HepG2 (cell line): ENCODE measurements at regions not wholly inside any gene's neighbourhood (a gene's known extent, or its start where the extent isn't known, plus 50 kb on each side); places are given as distances from the start of the nearest gene placed in this dataset.

Experiments
- ATAC-seq: fragments of 200-7000 bp; cut with Tn5 transposase; 3 replicates; pipeline ENCODE4 v1.9.1; 2020; ENCODE audit warnings: mild to moderate bottlenecking, moderate library complexity
- BruUV-seq: library from RNA; stranded (reverse); fragments of 400-500 nt; replicated peaks from 2 replicates; lab custom pipeline; 2021; lab: Mats Ljungman, UMichigan
- CTCF ChIA-PET: fragments of 300-600 bp; formaldehyde crosslinking; extraction: SDS; loops from one replicate; lab custom pipeline; 2021; ENCODE audit warnings: low total read pairs, inconsistent platforms, low intra/inter-chr PET ratio; lab: Yijun Ruan, JAX
- POLR2A ChIA-PET: fragments of 350-600 bp; sonication (Branson Sonifier 250); formaldehyde crosslinking; loops from one replicate; lab custom pipeline; 2020; ENCODE audit warnings: antibody characterized with exemption, inconsistent platforms; lab: Yijun Ruan, JAX
- DNase-seq: peaks from one replicate; pipeline ENCODE4 v3.0.0-alpha.2; 2015; ENCODE audit warnings: low spot score
- FAIRE-seq: peaks from 3 replicates; lab custom pipeline; 2011; peaks lifted over from hg19 to GRCh38; lab: Jason Lieb, UNC
- H2AFZ ChIP-seq: one replicate; pipeline ENCODE4 v1.6.1; 2011; ENCODE audit warnings: low read length, inconsistent platforms
- H3K27ac ChIP-seq: fragments of 300-600 bp; 3 replicates; pipeline ENCODE4 v1.8.0; 2011; ENCODE audit warnings: mixed run types, mild to moderate bottlenecking, mixed read lengths, low read length, inconsistent platforms; ENCODE audit not compliant: insufficient read depth; ENCODE audit errors: extremely low read length
- H3K27me3 ChIP-seq, 2 experiments: fragments of 200-600 bp in 1 of 2; 2 replicates in 1 of 2; 3 replicates in 1 of 2; pipeline versions ENCODE4 v1.6.0 to v1.8.0; 2011; ENCODE audit warnings: low read length in 2 of 2, mild to moderate bottlenecking in 2 of 2, moderate library complexity in 2 of 2, inconsistent platforms in 1 of 2; ENCODE audit not compliant: insufficient read depth in 2 of 2, control insufficient read depth in 1 of 2
- H3K36me3 ChIP-seq, 2 experiments: fragments of 200-600 bp in 1 of 2; replicated peaks in 1 of 2; 2 replicates in 1 of 2; 3 replicates in 1 of 2; pipeline versions ENCODE4 v1.5.1 to v1.8.0; 2011; ENCODE audit warnings: low read length in 2 of 2, inconsistent platforms in 1 of 2; ENCODE audit not compliant: insufficient read depth in 2 of 2, control insufficient read depth in 1 of 2
- H3K4me1 ChIP-seq: 2 replicates; pipeline ENCODE4 v1.5.1; 2012; ENCODE audit warnings: low read length, inconsistent platforms; ENCODE audit not compliant: insufficient read depth
- H3K4me2 ChIP-seq: 2 replicates; pipeline ENCODE4 v1.6.0; 2011; ENCODE audit warnings: low read depth, low read length, inconsistent platforms
- H3K4me3 ChIP-seq, 3 experiments: fragments of 200-600 bp in 1 of 3; sonication (generic), shearing (Covaris generic) in 1 of 3; replicated peaks in 1 of 3; 2 replicates each; pipeline ENCODE4 v1.5.1; 2011 to 2016; ENCODE audit warnings: low read length in 3 of 3, inconsistent platforms in 2 of 3, low read depth in 2 of 3, mild to moderate bottlenecking in 2 of 3, control low read depth in 1 of 3, mixed read lengths in 1 of 3; ENCODE audit not compliant: insufficient read depth in 1 of 3
- H3K79me2 ChIP-seq: one replicate; pipeline ENCODE4 v1.6.1; 2011; ENCODE audit warnings: low read length, inconsistent platforms; ENCODE audit not compliant: insufficient read depth
- H3K9ac ChIP-seq: 2 replicates; pipeline ENCODE4 v1.6.0; 2011; ENCODE audit warnings: mild to moderate bottlenecking, low read depth, low read length, inconsistent platforms; ENCODE audit not compliant: insufficient read depth
- H3K9me3 ChIP-seq: 2 replicates; pipeline ENCODE4 v1.5.1; 2012; ENCODE audit warnings: mild to moderate bottlenecking, low read length
- H4K20me1 ChIP-seq: 2 replicates; pipeline ENCODE4 v1.6.0; 2011; ENCODE audit warnings: inconsistent platforms, mild to moderate bottlenecking, low read length, moderate library complexity; ENCODE audit not compliant: insufficient read depth
- GABPA ChIP-seq, 2 experiments: IDR thresholded peaks; 2 replicates each; pipeline ENCODE4 v1.6.1; 2011 to 2016; ENCODE audit warnings: low read depth in 2 of 2, low read length in 1 of 2, missing biosample characterization in 1 of 2, missing genetic modification characterization in 1 of 2
- IKZF4 ChIP-seq: sonication (generic); formaldehyde crosslinking; IDR thresholded peaks from 2 replicates; pipeline ENCODE4 v1.5.1; 2020; ENCODE audit warnings: borderline replicate concordance, mild to moderate bottlenecking, low read depth, missing genetic modification reagents; ENCODE audit errors: not compliant biosample characterization
- KMT2B ChIP-seq: IDR thresholded peaks from 2 replicates; pipeline ENCODE4 v1.6.1; 2016; ENCODE audit warnings: missing genetic modification reagents, missing compliant biosample characterization
- SNAPC4 ChIP-seq: sonication (generic); formaldehyde crosslinking; IDR thresholded peaks from 2 replicates; pipeline ENCODE4 v1.4.0; 2020; ENCODE audit warnings: mild to moderate bottlenecking, missing genetic modification reagents
- YY1 ChIP-seq: IDR thresholded peaks from 2 replicates; pipeline ENCODE4 v1.6.1; 2011; ENCODE audit warnings: low read length, low read depth, moderate library complexity, mild to moderate bottlenecking; ENCODE audit not compliant: insufficient read depth, insufficient replicate concordance
- ZEB1 ChIP-seq: IDR thresholded peaks from 2 replicates; pipeline ENCODE4 v1.6.1; 2012; ENCODE audit warnings: mild to moderate bottlenecking, low read depth, inconsistent platforms; ENCODE audit not compliant: insufficient replicate concordance
- ZNF121 ChIP-seq: sonication (generic); formaldehyde crosslinking; IDR thresholded peaks from 2 replicates; pipeline ENCODE4 v1.5.0; 2020; ENCODE audit warnings: mild to moderate bottlenecking, missing genetic modification reagents
- ZNF256 ChIP-seq: sonication (generic); formaldehyde crosslinking; conservative IDR thresholded peaks from 2 replicates; pipeline ENCODE4 v1.4.0; 2020; ENCODE audit warnings: missing genetic modification reagents
- ZNF496 ChIP-seq: sonication (generic); formaldehyde crosslinking; IDR thresholded peaks from 2 replicates; pipeline ENCODE4 v1.8.1; 2023; ENCODE audit warnings: mild to moderate bottlenecking, moderate library complexity, missing genetic modification reagents; ENCODE audit not compliant: insufficient replicate concordance
- ZNF512B ChIP-seq: sonication (generic); formaldehyde crosslinking; IDR thresholded peaks from 2 replicates; pipeline ENCODE4 v1.5.1; 2020; ENCODE audit warnings: missing genetic modification reagents, mild to moderate bottlenecking, borderline replicate concordance
- ZSCAN20 ChIP-seq: sonication (generic); formaldehyde crosslinking; IDR thresholded peaks from 2 replicates; pipeline ENCODE4 v1.4.0; 2020; ENCODE audit warnings: missing genetic modification reagents, mild to moderate bottlenecking, borderline replicate concordance
- in situ Hi-C: cut with HindIII; loops from 2 replicates; pipeline ENCODE4 v1.10.0; 2017; ENCODE audit warnings: low pct_unique_long_range_greater_than_20kb; ENCODE audit not compliant: extremely low pct_ligation_motif_present
- intact Hi-C: fragments of 100-400 bp; cut with micrococcal nuclease; formaldehyde crosslinking; loops from one replicate; pipeline ENCODE4 v1.10.0; 2022; ENCODE audit not compliant: unreplicated experiment

GRCh38 chr2:147716906-147717305 lies 127.9 kb upstream of the ACVR2A start:
- Histone ChIP-seq H3K36me3 (no peaks in the 10 kb centered on the region), H3K79me2 (no peaks in the 10 kb centered on the region), H3K9ac (no peak overlapping the region), H3K4me3 (no peak overlapping the region), H3K4me1 (no peaks in the 10 kb centered on the region), H2AFZ (no peak overlapping the region), H3K27ac (no peak overlapping the region), H3K27me3 (no peaks in the 10 kb centered on the region), H4K20me1 (no peaks in the 10 kb centered on the region), H3K9me3 (no peaks in the 10 kb centered on the region), H3K4me2 (no peak overlapping the region)
- ChIA-PET CTCF (no interaction called here), POLR2A (no interaction called here)
- in situ Hi-C loops = no loop called here
- no peak for ATAC-seq
- TF ChIP-seq IKZF4 (CRISPR knock-in tag) = no peak
- no peak for TF ChIP-seq ZNF496 (CRISPR knock-in tag)
- no peak for TF ChIP-seq GABPA (IDR thresholded peaks at IDR 0.05; ENCODE audit: low read depth, low read length)
- no peak for TF ChIP-seq GABPA (CRISPR knock-in tag; IDR thresholded peaks at IDR 0.05; ENCODE audit: low read depth)
- TF ChIP-seq ZNF512B (CRISPR knock-in tag) = no peak
- no peak for TF ChIP-seq ZNF121
- intact Hi-C loops = no loop called here
- no peak for FAIRE-seq
- no TSS peak for BruUV-seq
- DNase-seq = no peak

- DNase-seq (no peak), ATAC-seq (no peak), FAIRE-seq (no peak)
- Histone ChIP-seq H3K4me1 (no peaks in the 10 kb centered on the region), H4K20me1 (no peaks in the 10 kb centered on the region), H3K36me3 (no peaks in the 10 kb centered on the region), H3K9ac (no peak overlapping the region), H3K4me3 (no peak overlapping the region), H3K9me3 (no peaks in the 10 kb centered on the region), H3K27ac (no peak overlapping the region), H3K79me2 (no peaks in the 10 kb centered on the region), H2AFZ (no peak overlapping the region), H3K27me3 (no peaks in the 10 kb centered on the region), H3K4me2 (no peak overlapping the region)
- POLR2A ChIA-PET = no interaction called here
- intact Hi-C loops = no loop called here
- BruUV-seq = no TSS peak
- in situ Hi-C loops = no loop called here
- CTCF ChIA-PET = no interaction called here
- TF ChIP-seq YY1 (no peak), ZEB1 (no peak), ZSCAN20 (CRISPR knock-in tag) (no peak), IKZF4 (CRISPR knock-in tag) (no peak), ZNF256 (CRISPR knock-in tag) (no peak), SNAPC4 (CRISPR knock-in tag) (no peak), KMT2B (CRISPR knock-in tag) (no peak)
Measured at GRCh38 chr2:147715807-147716206, 129.0 kb upstream of the ACVR2A start.
